GM19372 (cell line): ENCODE measurements at regions not wholly inside any gene's neighbourhood (a gene's known extent, or its start where the extent isn't known, plus 50 kb on each side); places are given as distances from the start of the nearest gene placed in this dataset.

ENCODE experiments used
- ATAC-seq: cut with Tn5 transposase; IDR thresholded peaks from one replicate; pipeline ENCODE4 v1.9.1; 2021; ENCODE audit warnings: mild to moderate bottlenecking, low read depth, moderate library complexity; ENCODE audit not compliant: unreplicated experiment

- ATAC-seq = no peak
Measured at GRCh38 chr6:78561015-78561414, 306.3 kb upstream of the IRAK1BP1 start.

GRCh38 chr6:78565997-78566396 is 301.4 kb upstream of the IRAK1BP1 start:
- no peak for ATAC-seq

GRCh38 chr6:78570044-78570443 is 297.3 kb upstream of the IRAK1BP1 start:
- ATAC-seq = no peak

- ATAC-seq = no peak
Measured at GRCh38 chr6:78577585-78577984, 289.8 kb upstream of the IRAK1BP1 start.

GRCh38 chr6:78578430-78578829 is 288.9 kb upstream of the IRAK1BP1 start:
- ATAC-seq = no peak

GRCh38 chr6:78580923-78581322 is 286.4 kb upstream of the IRAK1BP1 start:
- peak; percentile 62 for ATAC-seq

- ATAC-seq = no peak
Measured at GRCh38 chr6:78583079-78583478, 284.3 kb upstream of the IRAK1BP1 start.

GRCh38 chr6:78589436-78589835 is 277.9 kb upstream of the IRAK1BP1 start:
- no peak for ATAC-seq

GRCh38 chr6:78593898-78594667 is 273.3 kb upstream of the IRAK1BP1 start:
- ATAC-seq = no peak

GRCh38 chr6:78594668-78595066 is 272.7 kb upstream of the IRAK1BP1 start:
- no peak for ATAC-seq

GRCh38 chr6:78597966-78598365 is 269.4 kb upstream of the IRAK1BP1 start:
- ATAC-seq = no peak

- no peak for ATAC-seq
Measured at GRCh38 chr6:78598966-78599365, 268.4 kb upstream of the IRAK1BP1 start.

GRCh38 chr6:78599526-78599925 is 267.8 kb upstream of the IRAK1BP1 start:
- no peak for ATAC-seq

GRCh38 chr6:78605909-78606446 is 261.4 kb upstream of the IRAK1BP1 start:
- no peak for ATAC-seq

- no peak for ATAC-seq
Measured at GRCh38 chr6:78607189-78607588, 260.2 kb upstream of the IRAK1BP1 start.

- ATAC-seq = no peak
Measured at GRCh38 chr6:78611102-78611620, 256.2 kb upstream of the IRAK1BP1 start.

GRCh38 chr6:78611886-78612480 is 255.4 kb upstream of the IRAK1BP1 start:
- no peak for ATAC-seq

- ATAC-seq = peak; percentile 46
Measured at GRCh38 chr6:78614961-78615360, 252.4 kb upstream of the IRAK1BP1 start.

- ATAC-seq = peak; percentile 57
Measured at GRCh38 chr6:78615430-78615904, 251.9 kb upstream of the IRAK1BP1 start.

GRCh38 chr6:78618970-78619369 is 248.4 kb upstream of the IRAK1BP1 start:
- no peak for ATAC-seq

- no peak for ATAC-seq
Measured at GRCh38 chr6:78623554-78623953, 243.8 kb upstream of the IRAK1BP1 start.
